ENCODE measurements at regions not wholly inside any gene's neighbourhood (a gene's known extent, or its start where the extent isn't known, plus 50 kb on each side); places are given as distances from the start of the nearest gene placed in this dataset.

GRCh38 chr20:58109126-58109880, 119.2 kb downstream of the ANKRD60 start:
- TF ChIP-seq POLR2A (IDR thresholded peaks at IDR 0.05) = no peak
- TF ChIP-seq, protein P1, sequence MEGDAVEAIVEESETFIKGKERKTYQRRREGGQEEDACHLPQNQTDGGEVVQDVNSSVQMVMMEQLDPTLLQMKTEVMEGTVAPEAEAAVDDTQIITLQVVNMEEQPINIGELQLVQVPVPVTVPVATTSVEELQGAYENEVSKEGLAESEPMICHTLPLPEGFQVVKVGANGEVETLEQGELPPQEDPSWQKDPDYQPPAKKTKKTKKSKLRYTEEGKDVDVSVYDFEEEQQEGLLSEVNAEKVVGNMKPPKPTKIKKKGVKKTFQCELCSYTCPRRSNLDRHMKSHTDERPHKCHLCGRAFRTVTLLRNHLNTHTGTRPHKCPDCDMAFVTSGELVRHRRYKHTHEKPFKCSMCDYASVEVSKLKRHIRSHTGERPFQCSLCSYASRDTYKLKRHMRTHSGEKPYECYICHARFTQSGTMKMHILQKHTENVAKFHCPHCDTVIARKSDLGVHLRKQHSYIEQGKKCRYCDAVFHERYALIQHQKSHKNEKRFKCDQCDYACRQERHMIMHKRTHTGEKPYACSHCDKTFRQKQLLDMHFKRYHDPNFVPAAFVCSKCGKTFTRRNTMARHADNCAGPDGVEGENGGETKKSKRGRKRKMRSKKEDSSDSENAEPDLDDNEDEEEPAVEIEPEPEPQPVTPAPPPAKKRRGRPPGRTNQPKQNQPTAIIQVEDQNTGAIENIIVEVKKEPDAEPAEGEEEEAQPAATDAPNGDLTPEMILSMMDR (IDR thresholded peaks at IDR 0.05) = no peak
